ENCODE measurements at regions not wholly inside any gene's neighbourhood (a gene's known extent, or its start where the extent isn't known, plus 50 kb on each side); places are given as distances from the start of the nearest gene placed in this dataset.

DNA sequence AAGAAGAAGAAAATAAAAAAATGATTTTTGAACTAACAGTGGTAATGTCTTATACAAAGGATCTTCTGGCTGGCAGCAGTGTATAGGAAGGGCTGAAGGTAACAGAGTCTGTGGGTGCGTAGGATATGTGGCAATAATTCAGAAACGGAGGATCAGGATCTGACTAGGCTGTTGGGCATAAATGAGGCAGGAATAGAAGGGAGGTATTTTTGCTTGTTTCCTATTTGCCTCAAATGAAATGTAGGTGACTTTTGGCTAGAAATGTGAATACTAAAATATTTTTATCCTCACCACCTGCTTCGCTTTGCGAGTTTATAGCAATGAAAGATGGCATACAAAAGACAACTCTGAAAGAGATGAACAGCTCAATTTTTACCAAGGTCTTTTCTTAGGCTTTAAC is 1086.1 kb upstream of the CELF4 start (continued):
- TF ChIP-seq ZBTB33 (IDR thresholded peaks at IDR 0.05) (no peak), RAD21 (IDR thresholded peaks at IDR 0.05) (no peak), MAX (IDR thresholded peaks at IDR 0.05) (no peak)

- DNase-seq (ENCODE audit: low spot score), result no peak
- no peaks in the 10 kb centered on the region for H3K9me3 ChIP-seq (ENCODE audit: control insufficient read depth in 4 of 4, low read length in 3 of 4)
- no peaks in the 10 kb centered on the region for H3K36me3 ChIP-seq (ENCODE audit: control insufficient read depth in 4 of 4, insufficient read depth in 3 of 4, low read depth in 1 of 4, low read length in 3 of 4)
- no peak overlapping the region for H3K4me3 ChIP-seq (ENCODE audit: low read depth in 1 of 3, low read length in 3 of 3)
- H3K4me1 ChIP-seq (ENCODE audit: control insufficient read depth in 4 of 4, insufficient read depth in 4 of 4, low read length in 3 of 4), result no peaks in the 10 kb centered on the region
- H3K27ac ChIP-seq (ENCODE audit: low read depth in 1 of 2, low read length in 2 of 2), result no peak overlapping the region
- no peak for TF ChIP-seq HNF4A (conservative IDR thresholded peaks at IDR 0.05)
- no peak for TF ChIP-seq MAX (IDR thresholded peaks at IDR 0.05)
- no peak for TF ChIP-seq YY1 (IDR thresholded peaks at IDR 0.05)
- TF ChIP-seq RAD21 (IDR thresholded peaks at IDR 0.05), result no peak
- TF ChIP-seq GABPA (IDR thresholded peaks at IDR 0.05 in 1 of 2, conservative IDR thresholded peaks at IDR 0.05 in 1 of 2), result no peak
- no peak for TF ChIP-seq FOXA1 (IDR thresholded peaks at IDR 0.05)
- no peak for TF ChIP-seq CTCF (IDR thresholded peaks at IDR 0.05; ENCODE audit: low read depth, low read length, missing input control)
- TF ChIP-seq JUND (IDR thresholded peaks at IDR 0.05), result no peak
- no peak for TF ChIP-seq NR2F2 (IDR thresholded peaks at IDR 0.05)
- TF ChIP-seq RXRA (IDR thresholded peaks at IDR 0.05), result no peak
- no peak for TF ChIP-seq ZBTB33 (IDR thresholded peaks at IDR 0.05)
- TF ChIP-seq HNF4G (IDR thresholded peaks at IDR 0.05), result no peak
- no peak for TF ChIP-seq REST (IDR thresholded peaks at IDR 0.05)
- TF ChIP-seq TAF1 (conservative IDR thresholded peaks at IDR 0.05), result no peak
- TF ChIP-seq FOXA2 (IDR thresholded peaks at IDR 0.05), result no peak
- H3K9ac ChIP-seq (ENCODE audit: low read depth in 1 of 2, low read length in 2 of 2), result no peak overlapping the region
- H3K27me3 ChIP-seq (ENCODE audit: control insufficient read depth in 4 of 4, insufficient read depth in 4 of 4, low read length in 3 of 4), result no peaks in the 10 kb centered on the region
- 48% methylated on average over 1 of the region's 1 CpG for WGBS
These were observed 1082.6 kb upstream of the CELF4 start for GRCh38 chr18:38648179-38648578.

All from liver (tissue), 8 donors.